ENCODE measurements at regions not wholly inside any gene's neighbourhood (a gene's known extent, or its start where the extent isn't known, plus 50 kb on each side); places are given as distances from the start of the nearest gene placed in this dataset.

DNA sequence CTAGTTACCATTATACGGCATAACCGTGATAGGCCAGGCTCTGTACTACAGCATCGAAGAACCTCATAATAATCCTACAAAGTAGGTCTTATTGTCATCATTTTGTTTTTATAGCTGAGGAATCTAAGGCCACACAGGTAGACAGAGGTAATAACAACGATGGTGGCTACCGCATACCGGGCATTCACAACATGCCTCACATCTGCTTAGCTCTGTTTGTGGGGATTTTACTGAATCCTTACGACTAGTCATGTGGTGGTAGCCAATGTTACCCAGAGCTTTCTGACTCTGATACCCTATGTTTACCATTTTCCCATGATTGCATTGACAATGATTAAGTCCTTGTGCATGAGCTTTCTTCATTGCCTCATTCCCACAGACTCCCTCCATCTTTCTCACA lies 269.4 kb downstream of the TCF7L2 start:
- DNase-seq (ENCODE audit: low read depth in 2 of 2): no peak

GRCh38 chr10:113221756-113222168 lies 271.7 kb downstream of the TCF7L2 start:
- no peak for DNase-seq (ENCODE audit: low read depth in 2 of 2)

- DNase-seq (ENCODE audit: low read depth in 2 of 2): no peak
These were observed 272.2 kb downstream of the TCF7L2 start for GRCh38 chr10:113222207-113222606.

DNA sequence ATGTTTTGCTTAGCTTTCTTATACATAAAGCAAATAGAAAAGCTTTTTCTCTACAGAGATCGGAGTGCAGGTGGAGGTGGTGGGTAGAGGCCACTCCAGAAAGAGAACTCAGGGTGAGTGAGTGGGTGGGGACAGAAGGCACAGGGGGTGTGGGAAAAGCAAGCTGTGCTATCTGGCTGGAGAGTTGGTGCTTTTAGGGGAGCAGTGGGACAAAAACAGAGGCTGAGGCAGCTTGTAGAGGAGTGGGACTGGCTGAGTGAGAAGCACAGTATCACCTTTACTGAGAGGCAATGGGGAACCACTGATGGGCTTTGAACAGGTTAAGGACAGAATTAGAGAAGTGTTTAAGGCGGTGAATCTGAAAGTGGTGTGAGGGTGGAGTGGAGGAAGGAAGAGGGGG lies 275.3 kb downstream of the TCF7L2 start:
- DNase-seq (ENCODE audit: low read depth in 2 of 2): no peak

DNA sequence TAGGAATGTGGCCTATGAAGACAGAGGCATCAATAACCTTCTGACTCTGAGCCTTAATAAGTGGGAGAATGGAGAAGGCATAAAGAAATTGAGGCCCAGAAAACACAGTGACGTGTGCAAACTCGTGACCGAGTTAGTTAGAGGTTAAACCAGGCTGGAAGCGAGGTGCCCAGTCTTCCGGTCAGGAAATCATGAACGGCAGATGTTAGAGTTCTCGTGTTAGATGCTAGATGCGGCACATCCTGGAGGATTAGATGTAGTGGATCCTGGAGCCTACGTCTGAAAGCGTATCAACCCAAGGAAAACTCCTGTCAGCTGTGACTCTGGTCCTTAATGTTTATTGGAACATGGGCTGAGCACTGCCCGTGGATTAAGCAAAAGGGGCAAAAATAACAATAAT lies 275.9 kb downstream of the TCF7L2 start:
- no peak for DNase-seq (ENCODE audit: low read depth in 2 of 2)

DNA sequence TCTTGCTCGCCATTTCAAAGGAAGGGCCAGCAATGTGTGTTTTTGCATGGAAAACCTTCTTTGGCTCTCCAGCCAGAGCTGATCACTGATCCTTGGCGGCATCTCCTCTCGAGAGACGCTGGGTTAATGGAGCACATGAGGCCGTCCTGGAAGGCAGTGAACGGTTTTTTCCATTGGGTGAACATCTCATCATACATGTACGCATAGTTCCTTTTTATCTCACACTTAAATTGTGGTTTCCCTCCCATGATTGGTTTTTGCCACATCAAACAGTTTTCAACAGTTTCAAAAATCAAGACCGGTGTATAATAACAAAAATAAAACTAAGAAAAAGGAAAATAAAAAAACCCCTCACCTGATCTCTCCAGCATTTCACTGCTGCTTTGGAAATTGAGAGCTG lies 276.4 kb downstream of the TCF7L2 start:
- no peak for DNase-seq (ENCODE audit: low read depth in 2 of 2)

GRCh38 chr10:113226831-113227445 lies 276.9 kb downstream of the TCF7L2 start:
- no peak for DNase-seq (ENCODE audit: low read depth in 2 of 2)

- no peak for DNase-seq (ENCODE audit: low read depth in 2 of 2)
These were observed 278.5 kb downstream of the TCF7L2 start for GRCh38 chr10:113228530-113228929.

DNA sequence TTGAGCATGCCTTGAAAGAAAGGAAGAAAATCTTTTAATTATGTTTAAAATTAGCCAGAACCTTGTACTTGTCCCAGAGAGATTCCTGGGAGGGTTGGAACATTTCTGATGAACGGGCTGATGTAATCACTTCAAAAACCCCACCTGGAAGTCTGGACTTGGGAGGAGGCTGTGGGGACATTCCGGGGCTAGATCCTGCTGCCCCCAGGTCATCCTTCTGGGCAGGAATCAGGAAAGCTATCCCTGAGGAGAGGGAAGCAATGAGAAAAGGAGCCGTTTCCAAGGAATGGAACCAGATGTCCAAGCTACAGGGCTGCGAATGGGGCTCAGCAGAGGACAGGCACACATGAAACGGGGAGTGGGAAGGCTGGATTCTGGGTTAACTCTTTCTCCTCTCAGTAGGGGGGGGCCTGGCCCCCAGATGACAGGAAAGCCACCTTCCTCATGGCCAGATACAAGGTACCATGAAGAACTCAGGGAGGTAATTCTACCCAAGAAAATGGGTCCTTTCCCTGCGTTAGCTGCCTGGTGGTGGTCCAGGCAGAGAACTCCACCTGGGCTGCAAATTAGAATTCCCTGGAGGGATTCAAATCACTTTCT lies 280.1 kb downstream of the TCF7L2 start:
- DNase-seq (ENCODE audit: low read depth in 2 of 2): no peak

DNA sequence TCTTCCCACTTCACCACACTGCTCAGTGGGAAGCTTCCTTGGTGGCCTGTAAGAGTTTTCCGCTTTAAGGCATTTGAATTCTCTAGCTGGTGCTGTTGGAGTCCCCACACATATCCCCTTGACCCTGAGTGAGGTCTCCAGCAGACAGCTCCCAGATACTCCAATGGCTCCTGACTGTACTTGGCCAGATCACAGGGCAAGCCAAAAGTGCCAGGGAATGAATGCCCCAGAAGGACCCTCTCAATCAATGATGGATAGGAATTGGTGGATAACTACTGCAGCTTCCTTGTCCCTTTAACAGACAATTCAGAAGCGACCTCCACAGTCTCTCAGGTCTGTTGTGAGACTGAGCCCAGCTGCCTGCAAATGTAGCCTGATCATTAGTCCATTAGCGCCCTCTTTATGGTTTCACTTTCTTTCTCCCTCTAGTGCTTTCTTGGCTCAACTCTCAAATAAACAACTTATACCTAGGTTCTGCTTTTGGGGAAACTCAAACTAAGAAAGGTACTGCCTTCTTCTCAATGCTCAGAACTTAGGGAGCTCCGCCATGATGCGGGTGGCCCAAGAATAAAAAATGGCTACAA lies 283.0 kb downstream of the TCF7L2 start:
- no peak for DNase-seq (ENCODE audit: low read depth in 2 of 2)

DNA sequence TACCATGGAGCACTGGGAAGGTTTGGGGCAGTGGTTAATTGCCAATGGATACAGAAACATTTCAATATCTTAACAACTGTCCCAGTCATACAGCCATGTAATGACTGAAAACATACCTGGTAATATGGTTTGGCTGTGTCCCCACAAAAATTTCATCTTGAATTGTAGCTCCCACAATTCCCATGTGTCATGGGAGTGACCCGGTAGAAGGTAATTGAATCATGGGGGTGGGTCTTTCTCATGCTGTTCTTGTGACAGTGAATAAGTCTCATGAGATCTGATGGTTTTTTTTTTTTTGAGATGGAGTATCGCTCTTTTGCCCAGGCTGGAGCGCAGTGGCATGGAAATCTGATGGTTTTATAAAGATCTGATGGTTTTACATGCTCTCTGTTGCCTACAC lies 284.4 kb downstream of the TCF7L2 start:
- DNase-seq (ENCODE audit: low read depth in 2 of 2): no peak

DNA sequence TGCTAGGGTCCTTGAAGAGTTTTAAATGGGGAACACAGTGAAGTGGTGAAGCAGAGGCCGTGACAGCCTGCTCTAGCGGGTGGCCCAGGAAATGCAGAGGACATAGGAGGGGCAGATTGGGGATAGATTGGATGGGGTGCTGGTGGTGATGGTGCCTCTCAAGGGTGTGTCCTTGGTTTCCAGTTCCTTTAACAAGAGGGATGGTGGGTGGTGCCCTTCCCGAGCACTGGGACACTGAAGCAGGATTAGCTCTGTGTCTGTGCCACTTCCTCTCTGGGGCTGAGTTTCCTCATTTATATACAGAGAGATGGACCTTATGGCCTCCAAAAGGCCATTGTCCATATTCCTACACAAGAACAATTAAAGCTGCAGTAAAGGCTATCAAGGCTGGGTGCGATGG lies 285.5 kb downstream of the TCF7L2 start:
- no peak for DNase-seq (ENCODE audit: low read depth in 2 of 2)

GRCh38 chr10:113236998-113237397 lies 287.0 kb downstream of the TCF7L2 start:
- no peak for DNase-seq (ENCODE audit: low read depth in 2 of 2)

GRCh38 chr10:113239566-113240350 lies 289.7 kb downstream of the TCF7L2 start:
- no peak for DNase-seq (ENCODE audit: low read depth in 2 of 2)

DNA sequence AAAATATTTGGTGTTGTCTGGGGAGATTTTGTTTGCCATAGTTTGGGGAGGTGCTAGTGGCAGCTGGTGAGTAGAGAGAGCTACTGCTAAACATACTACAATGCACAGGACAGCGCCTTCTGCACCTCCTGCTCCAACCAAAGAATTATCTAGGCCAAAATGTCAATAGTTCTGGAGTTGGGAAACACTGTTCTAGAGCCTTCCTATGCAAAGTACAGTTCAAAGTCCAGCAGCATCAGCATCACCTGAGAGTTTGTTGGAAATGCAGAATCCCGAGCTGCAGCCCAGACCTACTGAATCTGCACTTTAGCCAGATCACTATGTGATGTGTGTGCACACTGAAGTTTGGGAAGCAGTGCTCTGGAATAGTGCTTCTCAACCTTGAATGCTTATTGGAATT lies 290.7 kb downstream of the TCF7L2 start:
- no peak for DNase-seq (ENCODE audit: low read depth in 2 of 2)

DNA sequence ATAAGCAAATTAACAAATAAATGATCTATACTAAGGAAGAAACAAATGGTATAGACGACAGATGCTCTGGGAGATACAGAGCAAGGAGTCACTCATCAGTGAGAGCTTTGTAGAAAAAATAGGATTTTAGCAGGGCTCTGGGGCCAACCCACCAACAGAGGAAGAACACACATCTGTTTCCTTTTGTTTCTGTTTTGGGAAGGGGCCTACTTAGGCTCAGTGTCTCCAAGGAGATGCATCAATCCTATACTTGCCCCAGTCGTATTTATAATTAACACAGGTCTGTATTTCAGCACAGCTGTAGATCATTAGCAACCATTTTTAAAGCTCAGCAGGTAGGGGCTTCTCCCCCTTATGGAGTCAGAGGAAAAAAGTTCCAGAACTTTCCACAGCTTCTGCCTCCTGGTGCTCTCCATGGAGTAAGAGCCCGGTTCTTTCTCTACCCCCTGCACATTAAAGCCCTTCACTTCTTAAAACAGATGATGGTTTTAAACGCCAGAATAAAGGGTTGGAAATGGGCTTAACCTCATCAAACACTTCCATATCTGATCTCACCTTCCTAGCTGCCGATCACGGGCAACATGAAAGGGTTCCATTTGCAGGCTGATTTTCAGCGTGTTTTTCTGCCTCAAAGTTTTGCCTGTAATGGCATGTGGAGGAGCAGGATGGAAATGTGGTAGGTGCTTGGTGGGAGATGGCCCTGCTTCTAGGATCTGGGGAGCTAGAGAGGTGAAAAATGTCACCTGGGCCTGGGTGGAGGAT lies 291.7 kb downstream of the TCF7L2 start:
- DNase-seq (ENCODE audit: low read depth in 2 of 2): no peak

DNA sequence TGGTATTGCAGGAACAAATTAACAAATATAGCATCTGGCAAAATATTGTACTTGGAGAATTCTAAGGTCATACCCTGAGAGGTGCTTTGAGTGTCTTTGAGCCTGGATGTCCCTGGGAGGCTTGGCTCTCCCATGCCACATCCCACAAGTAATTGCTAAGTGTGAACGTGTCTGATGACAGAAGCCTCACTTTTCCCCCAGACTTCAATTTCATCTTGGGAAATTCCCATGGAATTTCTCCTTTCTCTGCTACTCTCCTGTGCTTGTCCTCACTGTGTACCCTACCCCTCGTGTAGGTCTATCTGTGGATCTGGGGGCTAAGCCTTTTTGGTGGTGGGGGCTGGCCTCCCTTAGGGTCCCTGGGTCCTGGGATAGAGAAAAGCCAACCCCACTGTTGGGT lies 293.3 kb downstream of the TCF7L2 start:
- no peak for DNase-seq (ENCODE audit: low read depth in 2 of 2)

DNA sequence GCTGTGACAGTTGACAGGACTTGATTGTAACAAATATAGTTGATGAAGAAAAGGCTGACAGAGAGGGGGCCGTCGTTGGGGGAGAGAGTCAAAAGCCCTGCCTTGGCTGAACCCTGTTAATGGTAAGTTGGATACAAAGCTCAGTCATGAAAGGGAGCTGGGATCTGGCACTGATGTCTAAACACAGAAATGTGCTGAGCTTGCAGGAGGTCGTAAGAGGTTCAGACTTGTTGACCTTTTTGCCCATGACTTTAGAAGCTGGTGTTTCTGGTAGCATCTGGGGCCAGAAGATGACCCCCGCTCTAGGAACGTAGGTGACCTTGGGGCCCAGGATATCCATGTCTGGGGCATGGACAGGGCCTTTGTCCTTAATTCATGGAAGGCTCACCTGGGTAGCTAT lies 294.7 kb downstream of the TCF7L2 start:
- DNase-seq (ENCODE audit: low read depth in 2 of 2): no peak

GRCh38 chr10:113245286-113245685 lies 295.2 kb downstream of the TCF7L2 start:
- DNase-seq (ENCODE audit: low read depth in 2 of 2): no peak

- no peak for DNase-seq (ENCODE audit: low read depth in 2 of 2)
These were observed 297.0 kb downstream of the TCF7L2 start for GRCh38 chr10:113247050-113247449.

DNA sequence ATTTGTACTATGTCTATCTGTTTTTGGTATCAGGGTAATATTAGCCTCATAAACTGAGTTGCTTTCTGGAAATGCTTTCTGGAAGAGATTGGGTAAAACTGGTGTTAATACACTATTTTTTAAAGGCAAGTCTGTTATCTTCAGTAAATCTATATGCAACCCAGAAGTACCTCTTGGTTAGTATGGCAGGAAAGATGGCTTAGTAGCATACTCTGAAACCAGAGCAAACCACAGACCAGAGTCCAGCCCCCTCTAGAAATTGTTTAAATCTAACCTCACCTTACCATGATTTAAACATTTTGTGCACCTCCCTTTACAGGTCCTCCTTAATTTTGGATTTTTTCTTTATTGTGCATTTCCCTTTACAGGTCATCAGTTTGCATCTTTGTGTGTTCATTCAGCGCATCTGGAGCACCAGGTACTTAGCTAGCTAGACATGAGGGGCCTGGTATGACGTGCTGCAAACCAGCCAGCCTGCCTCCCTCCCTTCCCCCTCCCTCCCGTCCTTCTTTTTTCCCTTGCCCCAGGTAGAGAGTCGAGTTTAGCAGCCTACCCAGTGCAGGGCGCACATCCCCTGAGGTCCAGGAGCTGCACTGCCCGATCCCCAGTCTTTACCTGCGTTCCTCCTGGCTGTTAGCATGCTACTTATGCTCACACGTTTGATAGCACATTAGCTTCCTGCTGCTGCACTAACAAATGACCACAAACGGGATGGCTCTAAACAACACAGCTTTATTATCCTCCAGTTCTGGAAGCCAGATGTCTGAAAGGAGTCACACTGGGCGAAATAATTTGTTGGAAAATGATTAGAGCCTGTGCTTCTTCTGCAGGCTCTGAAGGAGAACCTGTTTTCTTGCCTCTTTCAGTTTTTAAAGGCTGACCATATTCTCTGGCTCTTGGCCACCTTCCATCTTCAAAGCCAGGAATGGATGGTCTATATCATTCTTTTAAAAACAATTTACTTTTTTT lies 299.9 kb upstream of the HABP2 start:
- DNase-seq (ENCODE audit: low read depth in 2 of 2): no peak

Measured in stimulated activated CD4-positive, alpha-beta T cell treated with anti-CD3 and anti-CD28 coated beads, Interleukin-1b, Interleukin-23, amount 100 ng/mL, for 1 hour (primary cell).